HG03045 (cell line): ENCODE measurements at regions not wholly inside any gene's neighbourhood (a gene's known extent, or its start where the extent isn't known, plus 50 kb on each side); places are given as distances from the start of the nearest gene placed in this dataset.
"Not testable (repeated sequence)": the region's sequence is repeated elsewhere in the genome, so short reads cannot be mapped to it uniquely, and the experiment has no call there.

ENCODE experiments used
- ATAC-seq: cut with Tn5 transposase; IDR thresholded peaks from one replicate; pipeline ENCODE4 v1.9.1; 2021; ENCODE audit warnings: mild to moderate bottlenecking, moderate library complexity; ENCODE audit not compliant: unreplicated experiment

- ATAC-seq: no peak
Measured at GRCh38 chr18:43936176-43936575, 658.9 kb upstream of the SYT4 start.

GRCh38 chr18:43949291-43949690 is 672.0 kb upstream of the SYT4 start:
- no peak for ATAC-seq

GRCh38 chr18:43950062-43950461 is 672.8 kb upstream of the SYT4 start:
- no peak for ATAC-seq

DNA sequence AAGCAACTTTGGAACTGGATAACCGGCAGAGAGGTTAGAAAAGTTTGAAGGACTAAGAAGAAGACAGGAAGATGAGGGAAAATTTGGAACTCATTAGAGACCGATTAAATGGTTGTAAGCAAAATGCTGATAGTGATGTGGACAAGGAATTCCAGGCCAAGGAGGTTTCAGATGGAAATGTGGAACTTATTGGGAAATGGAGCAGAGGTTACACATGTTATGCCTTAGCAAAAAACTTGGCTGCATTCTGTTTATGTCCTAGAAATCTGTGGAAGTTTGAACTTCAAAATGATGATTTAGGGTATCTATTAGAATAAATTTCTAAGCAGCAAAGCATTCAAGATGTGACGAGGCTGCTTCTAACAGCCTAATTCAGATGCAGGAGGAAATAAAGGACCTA is 675.1 kb upstream of the SYT4 start:
- ATAC-seq: no peak

- ATAC-seq: no peak
Measured at GRCh38 chr18:43961722-43962121, 684.4 kb upstream of the SYT4 start.

- no peak for ATAC-seq
Measured at GRCh38 chr18:43964666-43965065, 687.4 kb upstream of the SYT4 start.

DNA sequence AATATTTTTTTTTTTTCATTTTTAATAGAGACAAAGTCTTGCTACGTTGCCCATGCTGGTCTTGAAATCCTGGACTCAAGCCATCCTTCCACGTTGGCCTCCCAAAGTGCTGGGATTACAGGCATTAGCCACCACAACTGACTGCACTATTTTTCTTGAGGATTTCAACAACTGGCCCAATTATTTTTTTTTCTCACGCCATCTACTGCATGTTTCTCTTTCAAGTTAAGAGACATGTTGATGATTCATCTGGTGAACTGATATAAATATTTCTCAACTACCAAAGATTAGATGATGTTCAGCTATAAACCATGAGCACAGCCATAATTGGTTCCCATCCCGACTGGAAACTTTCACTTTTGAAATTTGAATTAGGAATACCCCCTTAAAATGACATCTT is 688.4 kb upstream of the SYT4 start:
- no peak for ATAC-seq

DNA sequence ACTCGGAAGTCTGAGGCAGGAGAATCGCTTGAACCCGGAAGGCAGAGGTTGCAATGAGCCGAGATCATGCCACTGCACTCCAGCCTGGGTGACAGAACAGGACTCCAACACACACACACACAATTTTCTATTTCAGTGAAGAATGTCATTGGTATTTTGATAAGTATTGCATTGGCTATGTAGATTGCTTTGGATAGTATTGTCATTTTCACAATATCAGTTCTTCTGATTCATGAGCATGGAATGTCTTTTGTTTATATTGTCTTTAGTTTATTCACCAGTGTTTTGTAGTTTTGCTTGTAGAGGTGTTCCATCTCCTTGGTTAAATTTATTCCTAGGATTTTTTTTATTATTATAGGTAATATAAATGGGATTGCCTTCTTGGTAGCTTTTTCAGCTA is 693.4 kb upstream of the SYT4 start:
- no peak for ATAC-seq

DNA sequence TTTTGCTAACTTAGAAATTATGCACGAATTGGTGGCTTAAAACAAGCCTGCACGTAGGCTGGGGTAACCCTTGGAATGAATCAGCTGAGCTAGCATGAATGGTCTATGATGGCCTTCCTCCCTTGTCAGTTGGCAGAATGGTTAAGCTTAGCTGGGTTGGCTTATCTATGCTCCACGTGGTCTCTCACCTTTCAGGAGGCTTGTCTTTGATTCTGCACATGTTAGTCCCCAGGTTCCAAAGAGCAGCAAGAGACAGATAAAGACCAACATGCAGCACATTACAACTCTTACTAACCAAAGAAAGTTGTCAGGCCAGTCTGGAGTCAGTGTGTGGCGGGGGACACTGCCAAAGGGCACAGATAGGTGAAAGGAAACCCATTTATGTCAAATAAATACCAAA is 700.9 kb upstream of the SYT4 start:
- no peak for ATAC-seq

DNA sequence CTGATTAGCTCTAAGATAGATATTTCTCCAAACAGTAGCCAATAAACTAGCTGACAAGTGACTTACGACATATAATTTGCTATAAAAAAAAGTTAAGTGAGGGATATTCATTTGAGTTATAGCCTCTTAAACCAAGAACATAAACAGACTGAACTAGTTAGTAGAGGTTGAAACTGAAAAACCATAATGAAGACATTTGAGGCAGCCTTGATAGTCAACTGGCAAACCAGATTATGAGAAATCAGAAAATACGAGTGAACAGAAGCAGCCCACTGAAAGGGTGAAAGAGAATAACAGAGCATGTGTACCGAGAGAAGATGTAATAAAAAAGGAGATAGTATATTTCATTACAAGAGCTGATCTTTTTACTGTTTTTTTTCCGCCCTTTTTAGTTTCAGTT is 698.1 kb upstream of the SETBP1 start:
- no peak for ATAC-seq

- ATAC-seq: not testable (repeated sequence)
Measured at GRCh38 chr18:43987061-43987460, 693.6 kb upstream of the SETBP1 start.

DNA sequence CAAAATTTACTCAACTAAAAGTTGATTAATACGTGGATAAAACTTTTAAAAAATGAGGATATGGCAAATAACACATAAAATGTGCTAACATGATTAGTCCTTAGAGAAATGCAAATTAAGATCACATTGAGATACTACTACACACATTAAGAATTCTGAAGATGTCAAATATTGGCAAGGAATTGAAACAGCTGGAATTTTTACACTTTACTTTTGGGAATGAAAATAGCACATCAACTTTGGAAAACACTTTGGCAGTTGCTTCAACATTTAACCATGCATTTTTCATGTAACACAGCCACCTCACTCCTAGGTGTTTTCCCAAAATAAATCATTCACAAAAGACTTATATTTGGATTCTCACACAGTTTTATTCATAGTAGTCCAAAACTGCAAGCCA is 687.9 kb upstream of the SETBP1 start:
- ATAC-seq: no peak

- ATAC-seq: no peak
Measured at GRCh38 chr18:43994381-43994780, 686.3 kb upstream of the SETBP1 start.

- ATAC-seq: no peak
Measured at GRCh38 chr18:44013871-44014270, 666.8 kb upstream of the SETBP1 start.

GRCh38 chr18:44025421-44025820 is 655.3 kb upstream of the SETBP1 start:
- ATAC-seq: no peak

DNA sequence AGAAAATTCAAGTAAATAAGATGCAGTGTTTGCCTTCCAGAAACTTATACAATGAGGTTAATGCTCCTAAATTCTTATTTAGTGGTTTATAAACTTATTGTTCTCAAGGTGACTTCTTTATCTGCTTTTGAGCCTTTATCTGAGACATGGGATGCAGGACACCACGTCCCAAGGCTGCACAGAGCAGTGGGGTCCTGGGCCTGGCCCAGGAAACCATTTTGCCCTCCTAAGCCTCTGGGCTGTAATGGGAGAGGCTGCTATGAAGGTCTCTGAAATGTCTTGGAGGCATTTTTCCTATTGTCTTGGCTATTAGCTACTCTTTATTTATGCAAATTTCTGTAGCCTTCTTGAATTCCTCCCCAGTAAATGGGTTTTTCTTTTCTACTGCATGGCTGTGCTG is 652.6 kb upstream of the SETBP1 start:
- no peak for ATAC-seq

DNA sequence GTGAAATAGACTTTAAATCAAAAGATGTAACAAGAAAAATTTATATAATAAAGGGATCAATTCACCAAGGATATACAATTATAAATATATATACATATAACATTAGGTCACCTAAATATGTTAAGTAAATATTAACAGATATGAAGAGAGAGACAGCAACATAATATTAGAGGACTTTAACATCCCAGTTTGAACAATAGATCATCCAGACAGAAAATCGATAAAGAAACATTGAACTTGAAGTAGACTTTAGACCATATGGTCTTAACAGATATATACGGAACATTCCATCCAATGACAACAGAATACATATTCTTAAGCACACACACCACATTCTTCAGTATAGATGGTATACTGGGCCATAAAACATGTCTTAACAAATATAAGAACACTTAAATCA is 649.6 kb upstream of the SETBP1 start:
- ATAC-seq: no peak

DNA sequence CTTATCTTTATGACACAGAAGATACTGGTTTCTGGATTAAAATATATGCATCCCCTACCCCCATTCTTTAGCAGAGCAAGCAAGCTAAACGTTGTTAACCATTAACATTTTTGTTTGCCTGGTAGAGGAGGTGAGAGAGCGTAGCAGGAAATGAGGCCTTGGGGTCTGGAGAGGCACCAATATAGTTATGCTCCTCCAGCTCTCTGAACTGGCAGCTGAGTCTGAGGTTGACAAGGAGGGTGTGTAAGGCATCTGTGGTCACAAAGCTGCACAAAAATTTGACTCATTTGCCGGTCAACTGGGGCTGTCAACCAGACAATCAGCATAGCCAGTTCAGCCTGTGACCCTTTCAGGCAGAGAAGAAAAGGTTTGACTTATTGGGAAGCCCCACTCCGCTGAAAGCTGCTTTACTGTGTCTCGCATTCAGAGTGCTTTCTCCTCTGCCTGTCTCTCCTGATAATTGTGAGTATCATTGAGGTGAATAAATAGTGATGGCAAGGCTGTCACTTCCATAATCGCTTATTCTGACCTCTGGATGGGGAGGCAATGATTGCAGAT is 647.5 kb upstream of the SETBP1 start:
- no peak for ATAC-seq

- no peak for ATAC-seq
Measured at GRCh38 chr18:44035554-44035953, 645.1 kb upstream of the SETBP1 start.

GRCh38 chr18:44036501-44036900 is 644.2 kb upstream of the SETBP1 start:
- no peak for ATAC-seq

GRCh38 chr18:44039216-44039615 is 641.5 kb upstream of the SETBP1 start:
- ATAC-seq: no peak

- ATAC-seq: no peak
Measured at GRCh38 chr18:44039826-44040225, 640.9 kb upstream of the SETBP1 start.

GRCh38 chr18:44041553-44041952 is 639.1 kb upstream of the SETBP1 start:
- ATAC-seq: no peak

DNA sequence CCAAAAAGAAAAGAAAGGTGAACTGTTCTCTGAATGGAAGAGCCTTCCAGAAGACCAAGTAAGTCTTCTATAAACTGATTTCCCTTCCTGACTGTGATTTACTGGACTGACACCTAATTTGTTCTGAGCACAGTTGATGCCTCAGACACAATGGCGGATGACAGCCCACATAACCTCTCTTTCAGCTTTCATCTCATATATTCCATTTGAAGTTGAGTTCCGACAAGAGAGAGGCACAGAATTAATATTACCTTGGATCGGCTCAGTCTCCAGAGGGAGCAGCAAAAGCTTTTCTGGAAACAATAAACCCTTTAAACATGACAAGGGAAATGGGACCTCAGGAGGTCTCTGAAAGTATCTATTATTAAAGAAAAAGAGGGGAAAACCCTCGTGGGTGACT is 638.7 kb upstream of the SETBP1 start:
- no peak for ATAC-seq
